ENCODE measurements at regions not wholly inside any gene's neighbourhood (a gene's known extent, or its start where the extent isn't known, plus 50 kb on each side); places are given as distances from the start of the nearest gene placed in this dataset.
"Not testable (repeated sequence)": the region's sequence is repeated elsewhere in the genome, so short reads cannot be mapped to it uniquely, and the experiment has no call there.

- FAIRE-seq; DNase-seq (ENCODE audit: insufficient read length, low spot score): not testable (repeated sequence)
Measured at GRCh38 chr3:10109-10996, 186.2 kb upstream of the CHL1 start.

- no peak for FAIRE-seq
- DNase-seq (ENCODE audit: insufficient read length, low spot score) = no peak
Measured at GRCh38 chr3:11734-12133, 184.8 kb upstream of the CHL1 start.

GRCh38 chr3:14652-15051 is 181.9 kb upstream of the CHL1 start:
- no peak for DNase-seq (ENCODE audit: insufficient read length, low spot score)
- no peak for FAIRE-seq

- DNase-seq (ENCODE audit: insufficient read length, low spot score) (no peak), FAIRE-seq (no peak)
Measured at GRCh38 chr3:16366-16765, 180.2 kb upstream of the CHL1 start.

GRCh38 chr3:20421-20820 is 176.1 kb upstream of the CHL1 start:
- no peak for DNase-seq (ENCODE audit: insufficient read length, low spot score)
- no peak for FAIRE-seq

- no peak for FAIRE-seq
- no peak for DNase-seq (ENCODE audit: insufficient read length, low spot score)
Measured at GRCh38 chr3:24006-24405, 172.6 kb upstream of the CHL1 start.

- DNase-seq (ENCODE audit: insufficient read length, low spot score) = no peak
- peak; percentile 14 for FAIRE-seq
Measured at GRCh38 chr3:25056-25455, 171.5 kb upstream of the CHL1 start.

GRCh38 chr3:35985-36384 is 160.6 kb upstream of the CHL1 start:
- not testable (repeated sequence) for DNase-seq (ENCODE audit: insufficient read length, low spot score); FAIRE-seq

- FAIRE-seq = peak; percentile 92
- DNase-seq (ENCODE audit: insufficient read length, low spot score) = not testable (repeated sequence)
Measured at GRCh38 chr3:42871-43744, 153.5 kb upstream of the CHL1 start.

- FAIRE-seq = peak; percentile 33
- DNase-seq (ENCODE audit: insufficient read length, low spot score) = no peak
Measured at GRCh38 chr3:44028-44676, 152.4 kb upstream of the CHL1 start.

- not testable (repeated sequence) for FAIRE-seq; DNase-seq (ENCODE audit: insufficient read length, low spot score)
Measured at GRCh38 chr3:44941-45340, 151.6 kb upstream of the CHL1 start.

- FAIRE-seq (no peak), DNase-seq (ENCODE audit: insufficient read length, low spot score) (no peak)
Measured at GRCh38 chr3:46576-46975, 150.0 kb upstream of the CHL1 start.

- not testable (repeated sequence) for DNase-seq (ENCODE audit: insufficient read length, low spot score); FAIRE-seq
Measured at GRCh38 chr3:53441-53840, 143.1 kb upstream of the CHL1 start.

- FAIRE-seq = no peak
- DNase-seq (ENCODE audit: insufficient read length, low spot score) = no peak
Measured at GRCh38 chr3:54240-54639, 142.3 kb upstream of the CHL1 start.

- DNase-seq (ENCODE audit: insufficient read length, low spot score) (no peak), FAIRE-seq (no peak)
Measured at GRCh38 chr3:56672-57071, 139.9 kb upstream of the CHL1 start.

GRCh38 chr3:59854-60253 is 136.7 kb upstream of the CHL1 start:
- DNase-seq (ENCODE audit: insufficient read length, low spot score) = no peak

GRCh38 chr3:63095-63765 is 133.3 kb upstream of the CHL1 start:
- FAIRE-seq (no peak), DNase-seq (ENCODE audit: insufficient read length, low spot score) (no peak)

More at GRCh38 chr3:59854-60253, 136.7 kb upstream of the CHL1 start:
- FAIRE-seq = no peak

GRCh38 chr3:69690-70089 is 126.9 kb upstream of the CHL1 start:
- DNase-seq (ENCODE audit: insufficient read length, low spot score) = no peak
- FAIRE-seq = peak; percentile 4

- FAIRE-seq (no peak), DNase-seq (ENCODE audit: insufficient read length, low spot score) (no peak)
Measured at GRCh38 chr3:72776-73175, 123.8 kb upstream of the CHL1 start.

GRCh38 chr3:73271-73670 is 123.3 kb upstream of the CHL1 start:
- FAIRE-seq = no peak

More at GRCh38 chr3:73271-73670, 123.3 kb upstream of the CHL1 start:
- DNase-seq (ENCODE audit: insufficient read length, low spot score) = no peak

Data from GM19239 (cell line).